Pancreas (tissue), 10 donors: ENCODE measurements at regions not wholly inside any gene's neighbourhood (a gene's known extent, or its start where the extent isn't known, plus 50 kb on each side); places are given as distances from the start of the nearest gene placed in this dataset.

Experiments
- ATAC-seq, 4 donors: fragments of 200-7000 bp; cut with Tn5 transposase; one replicate each; pipeline versions ENCODE4 v1.8.0 to v1.9.1; 2020; ENCODE audit warnings: mild to moderate bottlenecking in 4 of 4, moderate library complexity in 4 of 4
- DNase-seq, 6 donors: peaks; one replicate each; pipeline ENCODE4 v3.0.0-alpha.2; 2020
- FAIRE-seq: peaks from 2 replicates; lab custom pipeline; 2012; peaks lifted over from hg19 to GRCh38; lab: Jason Lieb, UNC
- H3K27ac ChIP-seq, 4 donors: fragments of 200-600 bp; sonication (generic); 1 replicate in 3 of 4; 2 replicates in 1 of 4; pipeline versions ENCODE4 v1.5.0 to v1.8.0; 2020
- H3K27me3 ChIP-seq, 4 donors: fragments of 200-600 bp; one replicate each; pipeline ENCODE4 v1.8.0; 2021
- H3K36me3 ChIP-seq, 3 donors: fragments of 200-600 bp; sonication (generic) in 1 of 3; one replicate each; pipeline versions ENCODE4 v1.5.0 to v1.8.0; 2020 to 2021
- H3K4me1 ChIP-seq, 3 donors: fragments of 200-600 bp; one replicate each; pipeline ENCODE4 v1.8.0; 2021
- H3K4me3 ChIP-seq, 4 donors: fragments of 200-600 bp; sonication (generic) in 2 of 4; one replicate each; pipeline versions ENCODE4 v1.5.0 to v1.8.0; 2020 to 2021
- H3K9me3 ChIP-seq, 4 donors: fragments of 200-600 bp; one replicate each; pipeline ENCODE4 v1.8.0; 2021
- WGBS, 2 donors: extraction: QIAGEN DNeasy Blood & Tissue Kit; methylation state at CpG; one replicate each; pipeline ENCODE4 v1.1.7; 2013; 5-methylcytosine and 5-hydroxymethylcytosine counted together
- intact Hi-C, 3 donors: fragments of 100-400 bp; cut with DNase I; formaldehyde crosslinking; loops; one replicate each; pipeline versions ENCODE4 v1.11.1 to v1.14.2; 2022
- TF ChIP-seq, protein P1 (sequence below), 4 donors: fragments of 200-600 bp; sonication (generic) in 3 of 4; IDR thresholded peaks; one replicate each; pipeline versions ENCODE4 v1.5.0 to v1.8.0; 2021; ENCODE audit warnings: antibody characterized with exemption in 4 of 4
- donor health status: healthy with polysubstance abuse.
- donor health status: DM: no; HTN: no; CAD: no; lungs with moderate emphysema.
- donor health status: DM: no; HTN: no; CAD: no.
- donor health status: control.
- donor health status: control.
- donor health status: Bipolar disorder and iron deficiency.
- donor health status: DM: yes; HTN: yes; CAD: no.
- donor health status: DM: no; HTN: no; CAD: no.
- donor health status: DM: no; HTN: no; CAD: no.
- donor health status: DM: yes; HTN: yes; CAD: no.

DNA sequence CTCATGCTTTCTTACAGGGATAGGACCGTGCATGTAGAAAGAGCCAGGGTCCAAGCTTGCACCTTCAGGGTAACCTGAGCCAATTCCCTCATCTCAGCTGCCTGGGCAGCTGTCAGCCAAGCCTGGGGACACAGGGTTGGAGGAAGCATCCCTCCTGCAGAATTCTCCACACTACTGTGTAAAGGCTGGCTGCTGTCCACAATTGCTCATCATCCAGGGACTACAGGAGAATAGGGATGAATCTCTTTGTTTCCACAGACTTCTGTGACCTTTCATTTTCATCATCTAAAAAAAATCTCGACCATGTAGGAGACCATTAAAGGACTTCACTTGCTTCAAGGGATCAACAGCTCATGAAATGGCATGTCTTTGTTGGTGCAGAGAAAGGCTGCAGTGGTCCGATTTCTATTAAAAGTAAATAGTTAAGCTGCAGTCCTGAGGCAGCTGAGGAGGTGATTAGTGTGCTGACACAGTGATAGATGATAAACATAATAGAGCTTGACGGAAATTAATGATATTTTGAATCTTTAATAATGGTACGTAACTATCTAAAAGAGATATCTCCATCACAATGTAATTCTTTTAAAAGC, 74.4 kb upstream of the COPS8 start:
- WGBS, 2 donors = 51 to 60% methylated on average over 5 of the region's 5 CpGs
- Histone ChIP-seq H3K36me3 (no peaks in the 10 kb centered on the region), H3K4me1 (peaks cover 8 to 22% (median 15%) of the 10 kb centered on the region in 3 donors), H3K9me3 (no peaks in the 10 kb centered on the region), H3K27ac (no peak overlapping the region), H3K27me3 (no peaks in the 10 kb centered on the region), H3K4me3 (no peak overlapping the region)
- intact Hi-C loops = no loop called here
- TF ChIP-seq, protein P1, sequence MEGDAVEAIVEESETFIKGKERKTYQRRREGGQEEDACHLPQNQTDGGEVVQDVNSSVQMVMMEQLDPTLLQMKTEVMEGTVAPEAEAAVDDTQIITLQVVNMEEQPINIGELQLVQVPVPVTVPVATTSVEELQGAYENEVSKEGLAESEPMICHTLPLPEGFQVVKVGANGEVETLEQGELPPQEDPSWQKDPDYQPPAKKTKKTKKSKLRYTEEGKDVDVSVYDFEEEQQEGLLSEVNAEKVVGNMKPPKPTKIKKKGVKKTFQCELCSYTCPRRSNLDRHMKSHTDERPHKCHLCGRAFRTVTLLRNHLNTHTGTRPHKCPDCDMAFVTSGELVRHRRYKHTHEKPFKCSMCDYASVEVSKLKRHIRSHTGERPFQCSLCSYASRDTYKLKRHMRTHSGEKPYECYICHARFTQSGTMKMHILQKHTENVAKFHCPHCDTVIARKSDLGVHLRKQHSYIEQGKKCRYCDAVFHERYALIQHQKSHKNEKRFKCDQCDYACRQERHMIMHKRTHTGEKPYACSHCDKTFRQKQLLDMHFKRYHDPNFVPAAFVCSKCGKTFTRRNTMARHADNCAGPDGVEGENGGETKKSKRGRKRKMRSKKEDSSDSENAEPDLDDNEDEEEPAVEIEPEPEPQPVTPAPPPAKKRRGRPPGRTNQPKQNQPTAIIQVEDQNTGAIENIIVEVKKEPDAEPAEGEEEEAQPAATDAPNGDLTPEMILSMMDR (IDR thresholded peaks at IDR 0.05) = no peak
- FAIRE-seq (no peak), DNase-seq (no peak), ATAC-seq (no peak)

DNA sequence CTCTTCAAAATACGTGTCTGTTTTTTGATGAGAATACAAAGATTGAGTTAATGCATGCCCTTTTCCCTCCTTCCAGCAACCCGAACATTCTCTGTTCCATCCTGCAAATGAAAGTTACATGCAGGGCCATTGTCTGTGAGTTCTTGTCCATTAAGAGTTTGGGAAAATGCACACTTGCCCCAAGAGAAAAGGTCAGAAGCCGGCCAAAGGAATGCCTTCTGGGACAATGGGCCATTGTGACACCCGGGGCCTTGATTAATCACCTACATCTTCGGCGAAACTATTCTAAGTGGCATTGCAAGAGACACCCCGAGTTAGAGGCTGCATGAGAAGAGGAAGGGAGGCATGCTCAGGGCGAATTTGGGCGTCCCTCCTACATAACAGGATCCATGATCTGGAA, 73.7 kb upstream of the COPS8 start:
- Histone ChIP-seq H3K4me1 (peaks cover 6 to 17% (median 15%) of the 10 kb centered on the region in 3 donors), H3K36me3 (no peaks in the 10 kb centered on the region), H3K27me3 (no peaks in the 10 kb centered on the region), H3K9me3 (no peaks in the 10 kb centered on the region), H3K4me3 (no peak overlapping the region), H3K27ac (no peak overlapping the region)
- DNase-seq (no peak), ATAC-seq (peak; percentile 9 to 30 (median 27)), FAIRE-seq (no peak)
- TF ChIP-seq, protein P1 (IDR thresholded peaks at IDR 0.05) = no peak
- intact Hi-C loops = no loop called here
- 38 to 42% methylated on average over 9 of the region's 9 CpGs for WGBS, 2 donors

DNA sequence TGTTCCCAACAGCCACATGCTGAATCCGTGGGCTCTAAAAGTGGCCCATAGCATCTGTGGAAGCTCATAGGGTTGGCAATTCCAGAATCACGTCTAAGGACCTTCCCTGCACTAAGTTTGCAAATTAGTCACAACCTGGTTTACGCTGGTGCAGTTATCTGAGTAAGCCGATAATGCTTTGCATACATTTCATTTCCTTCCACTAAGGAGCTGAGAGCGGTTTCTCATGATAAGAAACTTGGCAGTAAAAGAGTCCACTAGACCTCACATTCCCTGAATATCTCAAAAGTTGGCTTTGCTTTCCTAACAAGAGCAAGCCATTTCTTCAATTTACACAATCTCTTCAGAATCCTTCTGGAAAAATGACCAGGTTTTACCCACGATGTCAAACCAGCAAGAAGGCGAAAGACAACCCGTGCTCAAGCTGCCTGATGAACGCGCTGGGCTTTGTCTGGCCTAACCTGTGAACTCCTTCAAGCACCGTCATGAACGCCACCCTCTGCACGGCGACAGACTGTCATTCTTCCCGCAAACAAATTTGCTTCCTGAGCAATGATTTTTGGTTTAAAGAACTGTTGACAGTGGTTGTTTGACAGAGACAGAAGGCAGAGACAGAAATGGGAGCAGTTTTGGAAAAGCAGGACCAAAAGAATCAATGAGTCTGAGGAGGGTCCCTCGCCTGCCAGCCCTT, 73.0 kb upstream of the COPS8 start:
- 25 to 32% methylated on average over 16 of the region's 16 CpGs for WGBS, 2 donors
- ATAC-seq = peak; percentile 79 to 90 (median 89)
- TF ChIP-seq, protein P1 (IDR thresholded peaks at IDR 0.05) = no peak
- intact Hi-C loops = no loop called here
- no peak overlapping the region for H3K4me3 ChIP-seq
- DNase-seq = no peak
- H3K4me1 ChIP-seq = peaks cover 6 to 17% (median 15%) of the 10 kb centered on the region in 3 donors
- no peaks in the 10 kb centered on the region for H3K9me3 ChIP-seq
- H3K27me3 ChIP-seq = no peaks in the 10 kb centered on the region
- no peak for FAIRE-seq
- H3K36me3 ChIP-seq = no peaks in the 10 kb centered on the region
- H3K27ac ChIP-seq = no peak overlapping the region

DNA sequence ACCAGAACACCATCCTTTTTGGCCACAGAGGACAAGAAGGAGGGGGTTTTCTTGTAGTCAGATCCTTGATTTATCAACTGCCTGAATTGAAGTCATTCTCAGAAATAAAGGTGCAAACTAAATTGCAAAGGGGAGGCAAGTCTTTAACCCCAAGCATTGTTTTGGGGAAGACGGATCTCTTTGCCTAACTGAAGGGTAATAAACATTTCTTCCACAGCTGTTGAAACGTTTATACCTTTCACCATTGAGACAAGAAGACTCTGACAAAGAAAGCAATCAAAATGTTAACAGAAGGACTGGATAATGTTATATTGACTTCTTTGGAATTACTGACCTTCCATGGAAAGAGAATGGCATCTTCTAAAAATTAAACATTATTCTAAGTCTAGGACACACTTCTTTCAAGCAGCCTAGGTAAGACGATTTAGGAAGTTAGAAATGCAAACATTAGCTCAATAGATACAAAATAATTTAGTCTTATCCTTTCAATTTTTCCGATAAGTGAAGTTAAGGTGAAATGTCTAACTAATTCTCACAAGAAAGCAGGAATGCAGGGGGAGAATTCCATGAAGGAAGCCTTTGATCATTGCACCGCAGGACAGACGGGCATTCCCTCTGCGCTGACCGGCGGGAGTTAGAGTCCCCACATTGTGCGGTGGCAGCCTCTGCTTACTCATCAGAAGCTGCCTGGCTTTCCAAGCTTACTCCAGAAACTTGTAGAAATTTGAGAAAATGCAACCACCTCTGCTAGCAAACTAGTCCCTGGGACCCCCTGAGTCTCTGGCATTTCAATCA, 69.4 kb upstream of the COPS8 start:
- WGBS, 2 donors = 87 to 88% methylated on average over 10 of the region's 10 CpGs
- H3K4me1 ChIP-seq = peaks cover 6 to 15% (median 14%) of the 10 kb centered on the region in 3 donors
- H3K27me3 ChIP-seq = no peaks in the 10 kb centered on the region
- no peak overlapping the region for H3K27ac ChIP-seq
- ATAC-seq = no peak
- intact Hi-C loops = no loop called here
- no peaks in the 10 kb centered on the region for H3K36me3 ChIP-seq
- no peak for FAIRE-seq
- no peak for DNase-seq
- no peaks in the 10 kb centered on the region for H3K9me3 ChIP-seq
- TF ChIP-seq, protein P1 (IDR thresholded peaks at IDR 0.05) = no peak
- H3K4me3 ChIP-seq = no peak overlapping the region
